Activated effector memory CD4-positive, alpha-beta T cell treated with anti-CD3 and anti-CD28 coated beads, Interleukin-2, amount 50 U/mL, for 16 hours (primary cell): ENCODE measurements at regions not wholly inside any gene's neighbourhood (a gene's known extent, or its start where the extent isn't known, plus 50 kb on each side); places are given as distances from the start of the nearest gene placed in this dataset.

Source experiments
- DNase-seq: peaks from one replicate; pipeline ENCODE4 v3.0.0-alpha.2; 2020

DNA sequence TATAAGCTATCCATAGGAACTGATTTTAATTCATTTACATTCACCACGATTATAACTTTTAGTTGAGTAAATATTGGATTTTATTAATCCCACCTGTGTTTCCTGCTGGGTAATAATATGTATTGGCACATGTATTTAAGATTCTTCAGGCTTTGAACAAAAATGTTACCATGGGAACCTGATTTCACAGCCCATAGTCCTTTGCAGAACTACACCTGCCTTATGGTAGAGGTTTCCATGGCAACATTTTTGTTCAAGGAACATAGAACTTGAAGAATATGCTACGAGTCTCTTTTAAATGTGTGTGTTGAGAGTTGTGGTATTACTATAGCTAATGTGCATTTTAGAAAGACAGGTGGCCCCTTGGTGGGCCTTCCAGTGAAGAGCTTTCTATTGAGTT is 317.4 kb downstream of the SAMD5 start:
- DNase-seq, result no peak

DNA sequence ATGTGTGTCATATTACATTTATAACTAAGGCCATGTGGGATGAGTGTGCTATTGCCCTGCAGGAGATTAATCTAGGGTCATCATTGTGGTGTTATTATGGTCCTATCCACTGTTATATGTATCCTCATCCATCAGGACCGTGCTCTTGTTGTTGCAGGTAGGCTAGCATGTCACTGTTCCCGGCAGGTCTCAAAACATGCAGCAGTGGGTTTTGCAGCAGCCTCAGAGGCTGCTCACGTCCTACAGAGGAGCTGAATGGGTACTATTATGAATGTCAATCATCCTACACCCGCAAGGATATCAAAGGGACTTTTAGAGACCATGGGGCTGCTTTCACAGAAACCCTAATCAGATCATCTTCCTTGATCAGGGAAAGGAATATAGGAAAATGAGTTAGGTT is 318.2 kb downstream of the SAMD5 start:
- no peak for DNase-seq

DNA sequence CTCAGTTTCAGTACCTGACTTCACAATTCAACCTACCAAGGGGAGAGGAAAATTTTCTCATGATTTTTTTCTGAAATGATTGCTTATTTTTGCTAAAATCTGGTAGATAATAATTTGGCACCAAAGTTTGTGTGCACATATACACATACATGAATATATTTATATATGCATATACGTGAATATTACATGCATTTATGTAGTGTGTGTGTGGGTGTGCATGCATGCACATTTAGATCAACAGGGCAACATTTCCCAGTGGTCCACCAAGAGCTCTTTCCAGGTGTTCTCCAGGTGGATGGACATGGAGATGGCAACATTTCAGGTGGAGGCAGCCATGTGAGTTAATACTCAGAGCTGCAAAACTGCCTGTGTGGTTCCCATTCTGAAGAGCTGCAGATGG is 320.9 kb downstream of the SAMD5 start:
- DNase-seq, result no peak

DNA sequence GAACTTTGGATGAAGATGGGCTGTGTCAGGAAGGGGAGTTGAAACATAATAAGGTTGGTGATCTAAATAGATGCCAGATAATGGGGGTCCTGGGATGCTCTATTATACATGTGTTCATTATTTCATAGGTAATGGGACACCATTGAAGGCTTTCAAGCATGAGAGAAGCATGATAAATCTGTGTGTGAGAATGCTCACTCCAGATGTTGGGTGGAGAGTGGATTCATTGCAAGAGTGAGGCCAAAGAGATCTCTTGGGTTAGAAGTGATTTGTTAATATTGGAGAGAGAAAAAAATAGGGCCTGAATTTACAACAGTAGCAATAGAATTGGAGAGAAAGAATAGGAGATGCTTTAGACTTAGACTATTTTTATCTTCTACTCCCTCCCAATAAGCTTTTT is 321.3 kb downstream of the SAMD5 start:
- DNase-seq, result no peak

DNA sequence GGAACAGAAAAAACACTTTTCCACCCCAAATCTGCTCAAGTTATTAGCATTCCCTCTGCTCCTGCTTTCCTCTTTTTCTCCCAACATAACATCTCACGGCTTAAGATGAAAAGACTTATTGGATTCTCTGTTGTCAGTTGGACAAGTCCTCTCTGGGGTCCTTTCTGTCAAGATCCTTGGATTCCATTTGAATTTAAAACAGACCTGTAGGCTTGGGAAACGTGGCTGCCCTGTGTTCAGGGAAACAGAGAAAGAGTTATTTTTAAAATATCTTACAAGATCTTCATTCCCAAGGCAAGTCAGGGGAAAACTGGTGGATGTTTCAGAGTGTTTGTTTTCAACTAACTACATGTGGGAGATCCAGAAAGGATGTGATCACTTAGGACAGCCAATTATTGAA is 322.9 kb downstream of the SAMD5 start:
- no peak for DNase-seq

DNA sequence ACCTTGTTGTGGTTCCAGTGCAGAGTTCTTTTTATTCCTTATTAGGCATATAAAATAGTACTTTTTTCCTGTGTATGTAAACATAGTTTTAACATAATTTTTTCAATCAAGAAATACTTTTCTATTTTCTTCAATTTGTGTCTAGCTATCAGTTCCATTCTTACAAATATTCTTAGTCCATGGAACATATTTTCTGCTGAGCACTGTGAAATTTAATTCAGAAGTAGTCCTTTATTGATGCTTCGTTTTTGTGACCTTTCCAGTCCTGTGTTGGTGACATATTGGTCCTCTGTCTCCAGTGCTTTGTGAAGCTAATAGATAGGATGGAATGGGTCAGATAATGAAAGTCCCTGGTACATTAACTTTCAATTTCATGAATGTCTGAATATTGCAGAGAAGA is 325.1 kb downstream of the SAMD5 start:
- DNase-seq, result no peak

DNA sequence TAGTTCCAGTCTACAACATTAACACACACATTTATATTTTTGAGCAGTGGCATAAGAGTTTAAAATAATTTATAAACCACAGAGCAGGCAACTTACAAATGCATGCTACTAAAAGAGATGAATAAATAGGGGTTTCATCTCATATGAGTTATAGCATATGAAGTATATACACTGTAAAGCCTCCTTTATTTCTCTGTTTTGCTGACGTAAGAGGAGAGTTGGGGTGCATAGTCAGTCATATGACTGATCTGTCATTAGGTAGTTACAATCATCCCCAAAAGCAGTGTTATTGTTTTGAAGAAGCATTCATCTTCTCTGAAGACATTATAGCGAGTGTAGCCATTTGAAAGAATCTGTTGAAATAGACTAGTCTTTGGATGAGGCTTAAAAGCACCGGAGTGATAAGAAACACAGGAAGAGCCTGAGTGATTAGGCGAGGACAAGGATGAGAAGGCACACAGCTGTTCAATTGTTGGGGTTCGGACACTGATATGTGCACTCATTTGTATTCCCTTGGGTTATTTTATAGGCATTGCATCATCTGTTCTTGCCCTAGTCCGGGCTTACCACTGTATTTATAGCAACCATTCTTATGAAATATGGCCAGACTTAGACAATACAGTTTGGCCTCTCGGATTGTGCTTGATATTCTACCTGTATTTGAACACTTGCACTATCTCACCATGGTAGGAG is 325.7 kb downstream of the SAMD5 start:
- no peak for DNase-seq

DNA sequence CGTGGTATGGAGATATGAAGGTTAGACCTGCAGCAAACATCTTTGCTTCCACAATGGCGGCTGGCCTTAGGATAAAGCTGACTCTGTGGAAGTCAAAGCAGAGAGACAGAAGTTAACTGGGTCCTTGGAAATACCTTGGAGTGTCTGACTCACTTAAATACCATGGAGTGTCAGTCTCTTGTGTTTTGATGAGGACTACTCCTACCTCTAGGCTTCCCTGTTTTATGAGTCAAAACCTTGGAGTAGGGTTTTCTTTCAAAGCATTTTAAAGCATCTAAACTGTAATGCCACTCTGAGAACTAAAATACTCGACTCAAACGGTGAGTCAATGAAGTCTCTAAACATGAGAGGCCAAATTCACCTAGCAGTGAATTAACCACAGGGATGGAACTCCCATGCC is 329.1 kb downstream of the SAMD5 start:
- DNase-seq, result no peak

DNA sequence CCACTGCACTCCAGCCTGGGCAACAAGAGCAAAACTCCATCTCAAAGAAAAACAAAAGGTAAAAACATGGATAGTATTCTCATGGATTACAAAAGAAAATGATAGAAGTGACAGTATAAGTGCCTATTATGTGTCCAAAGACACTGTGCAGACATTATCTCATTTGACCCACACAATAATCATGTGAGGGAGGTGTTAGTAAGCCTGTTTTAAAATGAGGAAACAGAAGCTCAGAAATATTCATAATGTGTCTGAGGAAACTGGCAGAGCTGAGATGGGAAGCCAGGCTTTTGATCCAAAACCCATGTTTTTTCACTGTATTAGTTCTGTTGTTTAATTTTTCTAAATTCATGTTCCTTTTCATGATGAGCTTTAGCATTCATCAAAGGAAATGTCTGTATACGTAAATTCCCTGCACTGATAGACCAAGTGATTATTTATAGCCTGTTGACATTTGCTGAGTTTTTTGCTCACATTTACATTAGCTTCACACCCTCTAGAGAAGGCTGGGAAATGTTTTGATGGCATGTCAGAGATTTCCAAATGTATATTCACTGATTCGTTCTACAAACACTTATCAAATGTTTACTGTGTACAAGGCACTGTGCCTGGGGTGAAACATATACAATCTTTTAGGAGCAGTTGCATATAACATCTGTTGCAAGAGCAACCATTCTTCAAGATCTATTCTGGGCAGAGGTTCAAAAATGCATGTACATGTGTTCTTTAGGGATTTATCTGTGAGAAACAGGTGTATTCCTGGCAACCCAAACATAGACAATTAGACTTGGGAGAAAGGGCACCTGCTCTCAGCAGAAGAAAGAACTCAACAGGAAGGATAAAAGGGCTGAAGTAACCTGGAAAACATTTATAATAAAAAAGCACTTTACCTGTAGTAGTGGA is 331.5 kb downstream of the SAMD5 start:
- DNase-seq, result no peak

DNA sequence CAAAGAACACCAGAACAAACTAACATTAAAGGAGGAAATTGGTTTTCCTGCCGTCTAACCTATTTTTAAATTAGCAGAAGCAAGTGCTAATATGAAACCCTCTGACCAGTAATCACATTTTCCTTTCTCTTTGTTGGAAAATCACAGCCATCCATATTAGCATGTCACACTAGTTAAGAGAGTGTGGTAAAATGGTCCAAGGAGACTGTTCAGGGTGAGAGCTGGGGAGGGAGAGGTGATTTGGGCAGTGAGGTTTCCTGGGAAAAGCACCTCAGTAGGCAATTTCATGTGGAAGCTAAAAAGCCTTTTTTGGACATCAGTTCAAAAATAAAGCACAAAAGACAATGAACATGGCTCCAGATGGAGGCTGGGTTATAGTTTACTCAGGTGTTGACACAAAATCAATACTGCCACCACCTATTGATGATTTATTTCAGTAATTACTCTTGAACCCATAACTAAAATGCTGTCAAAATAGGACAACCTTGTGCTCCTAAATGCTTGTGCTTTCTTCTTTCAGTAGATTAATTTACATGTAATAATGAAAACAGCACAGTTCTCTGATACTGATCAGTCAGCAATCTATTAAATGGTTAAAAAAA is 333.2 kb downstream of the SAMD5 start:
- DNase-seq, result no peak

DNA sequence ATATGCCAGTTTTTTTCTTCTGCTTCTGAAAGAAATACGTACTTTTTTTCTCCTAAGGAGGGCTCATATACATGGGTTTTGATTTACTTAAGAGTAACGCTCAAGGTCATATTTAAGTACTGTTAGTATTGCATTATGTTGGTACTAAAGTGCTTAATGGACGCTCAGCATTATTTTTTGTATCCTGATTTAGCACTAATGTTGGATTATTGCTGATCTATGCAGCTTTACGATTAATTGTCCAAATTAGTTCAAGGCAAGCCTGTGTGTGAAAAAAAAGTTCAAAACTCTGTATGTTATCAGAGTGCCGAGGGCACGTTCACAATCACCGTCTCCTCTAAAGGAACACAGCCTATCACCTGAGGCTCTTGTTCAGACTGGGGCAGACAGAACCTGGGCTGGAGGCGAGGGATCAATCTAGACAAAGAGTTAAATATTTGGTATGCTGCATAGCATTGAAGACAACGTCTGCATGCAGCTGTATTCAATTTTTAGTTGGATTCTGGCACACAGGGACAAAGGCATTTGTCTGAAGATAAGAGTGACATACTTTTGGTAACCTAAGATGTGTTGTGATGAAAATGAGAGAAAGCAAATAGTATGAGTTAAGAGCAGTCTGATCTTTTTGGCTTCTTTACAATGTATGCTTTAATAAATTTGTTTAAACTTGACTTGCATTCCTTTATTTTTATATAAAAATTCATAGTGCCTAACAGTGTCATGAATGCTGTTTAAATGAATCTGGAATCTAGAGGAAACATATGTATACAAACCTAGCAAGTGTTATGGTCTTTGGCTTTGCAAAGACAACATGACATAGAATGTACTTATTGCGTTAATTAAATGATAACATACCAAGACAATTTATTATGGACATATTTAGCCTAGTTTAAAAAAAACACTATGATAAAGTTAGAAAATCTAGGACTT is 341.2 kb downstream of the SAMD5 start:
- no peak for DNase-seq

DNA sequence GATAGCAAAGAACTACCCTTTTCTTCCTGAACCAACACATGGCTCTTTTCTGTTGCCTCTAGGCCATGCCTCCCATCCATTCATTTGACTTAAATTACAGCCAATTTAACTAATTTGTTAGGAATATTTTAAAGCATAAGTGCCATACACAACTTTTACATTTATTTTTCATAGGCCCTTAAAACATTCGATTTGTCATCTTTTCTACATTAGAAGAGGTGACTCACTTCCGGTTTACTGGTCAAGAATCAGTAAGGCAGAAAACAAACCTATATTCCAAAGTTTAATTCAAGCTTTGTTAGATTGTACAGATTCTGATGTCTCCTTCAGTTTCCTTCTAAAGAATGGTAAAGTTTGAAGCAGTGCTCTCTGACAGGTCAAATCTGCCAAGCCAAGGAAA is 344.3 kb downstream of the SAMD5 start:
- no peak for DNase-seq

DNA sequence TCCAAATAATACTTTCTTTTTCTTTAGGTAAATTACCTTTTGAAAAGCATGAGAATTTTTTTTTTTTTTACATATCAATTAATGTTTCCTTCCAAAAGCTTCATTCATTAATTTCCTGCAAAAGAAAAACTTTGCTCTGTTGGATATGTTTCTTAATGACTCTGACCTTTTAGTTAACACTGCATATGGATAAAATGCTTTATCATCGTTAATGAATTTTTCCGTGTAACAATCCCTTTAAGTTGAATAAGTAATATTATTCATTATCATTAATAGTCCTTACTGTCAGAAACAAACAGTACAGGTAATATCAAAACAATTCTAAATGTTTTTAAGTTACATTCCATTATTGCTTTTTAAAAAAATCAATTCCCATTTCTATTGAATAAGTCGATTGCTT is 345.1 kb downstream of the SAMD5 start:
- DNase-seq, result no peak

DNA sequence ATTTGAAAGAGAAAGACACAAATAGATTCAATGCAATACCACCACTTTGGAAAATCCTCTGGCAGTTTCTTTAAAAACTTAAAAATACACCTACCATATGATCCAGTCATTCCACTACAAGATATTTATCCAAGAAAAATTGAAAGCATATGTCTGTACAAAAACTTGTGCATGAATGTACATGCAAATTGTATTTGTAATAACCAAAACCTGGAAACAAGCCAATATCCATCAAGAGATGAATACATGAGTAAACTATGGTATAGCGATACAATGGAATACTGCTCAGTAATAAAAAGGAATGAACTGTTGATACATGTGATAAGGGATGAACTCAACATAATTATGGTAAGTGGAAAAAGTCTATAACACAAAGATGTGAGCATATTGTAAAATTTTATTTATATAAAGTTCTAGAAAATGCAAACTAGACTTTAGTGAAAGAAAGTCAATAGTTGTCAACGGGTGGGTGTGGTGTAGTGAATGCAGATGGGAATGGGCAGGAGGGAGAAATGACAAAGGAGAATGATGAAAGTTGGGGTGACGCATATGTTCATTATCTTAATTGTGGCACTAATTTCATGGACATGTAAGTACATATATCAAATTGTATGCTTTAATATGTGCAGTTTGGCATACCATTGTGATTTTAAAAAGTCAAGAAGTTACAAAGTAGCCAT is 347.5 kb downstream of the SAMD5 start:
- DNase-seq, result no peak

DNA sequence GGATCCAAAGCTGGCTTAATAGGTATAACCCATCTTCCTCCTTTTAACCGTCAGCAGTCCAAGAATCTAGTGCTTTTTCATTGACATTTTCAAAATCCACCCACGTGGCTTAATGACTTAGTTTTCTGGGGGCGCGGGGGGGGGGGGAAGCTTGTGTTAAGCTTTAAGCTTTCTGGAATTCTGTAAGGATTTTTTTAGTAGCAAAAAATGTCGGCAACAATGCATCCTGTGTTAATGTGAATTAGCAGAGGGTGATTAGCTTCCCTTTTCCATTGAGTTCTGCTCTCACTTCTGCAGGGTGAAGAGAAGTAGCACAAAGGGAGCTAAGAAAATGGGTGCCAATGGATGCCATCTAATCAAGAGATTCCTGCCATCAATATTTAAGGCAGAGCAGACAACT is 348.2 kb downstream of the SAMD5 start:
- DNase-seq, result no peak

DNA sequence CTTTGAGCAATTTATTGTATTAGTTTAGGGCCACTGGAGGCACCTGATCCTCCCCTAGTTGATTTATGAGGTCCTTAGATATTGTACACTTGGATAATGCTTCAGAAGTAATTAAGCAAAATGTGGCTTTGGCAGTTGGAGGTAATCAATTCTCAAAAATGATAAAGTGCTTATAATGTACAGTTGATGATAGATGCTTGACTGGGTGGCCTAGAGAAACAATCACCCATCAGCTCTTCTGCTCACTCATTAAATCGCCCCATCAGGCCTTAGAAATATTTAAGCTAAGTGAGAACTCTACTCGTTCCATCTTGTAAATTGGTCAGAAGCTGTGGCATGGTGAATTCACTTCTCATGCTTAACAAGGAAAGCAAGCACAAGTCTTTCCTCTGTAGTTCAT is 349.9 kb downstream of the SAMD5 start:
- DNase-seq, result no peak

DNA sequence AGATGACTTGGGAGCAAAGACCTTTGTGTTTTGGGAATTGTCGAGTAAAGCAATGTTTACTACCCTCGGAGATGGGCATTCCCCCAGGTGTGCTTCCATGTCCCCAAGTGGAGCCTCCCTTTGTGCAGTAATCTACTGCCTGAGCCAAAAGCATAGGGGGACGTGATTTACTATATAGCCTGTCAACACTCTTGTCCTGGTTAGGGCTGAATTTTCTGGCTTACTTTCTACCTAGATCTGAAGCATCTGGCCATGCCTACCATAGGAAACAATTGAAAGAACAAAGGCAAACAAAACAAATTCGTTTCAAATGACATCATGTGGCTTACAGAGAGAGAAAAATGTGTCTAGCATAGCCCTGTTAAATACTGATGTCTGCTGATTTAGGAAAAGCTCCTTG is 350.6 kb downstream of the SAMD5 start:
- DNase-seq, result no peak

DNA sequence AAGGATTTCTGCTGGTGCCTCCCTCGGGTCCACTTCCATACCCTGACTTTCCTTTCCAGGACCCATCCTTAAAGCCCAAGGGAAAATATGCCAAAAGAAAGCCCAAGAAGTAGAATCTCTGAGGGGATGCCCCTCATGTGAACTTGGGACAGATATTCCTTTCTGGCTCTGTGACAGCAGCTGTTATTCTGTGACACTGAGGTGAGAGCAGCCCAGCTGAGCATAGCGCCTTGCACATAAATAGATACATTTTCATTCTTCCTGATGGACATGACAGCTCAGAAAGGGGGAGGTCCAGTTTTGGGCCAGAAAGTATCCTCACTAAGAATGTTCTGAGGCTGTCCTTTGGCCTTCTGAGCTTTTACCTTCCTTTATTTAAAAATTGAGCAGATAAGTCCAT is 353.2 kb downstream of the SAMD5 start:
- DNase-seq, result no peak

DNA sequence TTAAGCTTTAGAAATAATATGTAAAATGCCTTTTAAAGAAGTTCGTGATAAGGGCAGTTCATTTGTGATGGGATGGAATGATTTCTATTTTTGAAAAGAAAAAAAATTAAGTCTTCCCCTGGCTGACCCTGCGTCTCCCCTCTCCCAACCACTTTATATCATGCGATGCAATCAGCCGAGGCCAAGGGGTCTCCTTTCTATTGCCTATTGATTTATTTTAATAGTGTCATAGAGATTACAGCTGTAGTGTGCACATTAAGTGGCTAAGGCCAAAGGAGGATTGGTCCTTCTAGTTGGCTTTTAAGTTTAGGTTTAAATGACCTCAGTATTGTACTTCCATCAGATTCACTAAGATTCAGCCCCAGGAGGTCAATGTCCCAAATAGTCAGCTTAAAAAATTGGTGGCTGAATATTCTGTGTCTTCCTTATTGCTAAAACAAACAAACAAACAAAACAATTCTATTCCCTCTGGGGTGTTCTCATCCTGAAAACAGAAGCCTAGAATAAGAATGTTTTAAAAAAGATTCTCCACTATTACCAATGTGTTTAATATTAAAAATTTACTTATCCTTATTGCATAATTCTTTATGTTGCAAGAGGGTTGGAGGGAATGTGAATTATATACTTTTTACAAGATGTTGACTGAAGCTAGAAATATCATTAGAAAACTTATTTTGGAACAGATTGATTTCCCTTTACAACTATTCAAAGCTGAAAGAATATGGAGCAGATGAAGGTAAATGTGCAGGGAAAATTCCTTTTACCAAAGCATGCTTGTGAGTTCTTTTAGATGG is 359.1 kb downstream of the SAMD5 start:
- DNase-seq, result no peak

DNA sequence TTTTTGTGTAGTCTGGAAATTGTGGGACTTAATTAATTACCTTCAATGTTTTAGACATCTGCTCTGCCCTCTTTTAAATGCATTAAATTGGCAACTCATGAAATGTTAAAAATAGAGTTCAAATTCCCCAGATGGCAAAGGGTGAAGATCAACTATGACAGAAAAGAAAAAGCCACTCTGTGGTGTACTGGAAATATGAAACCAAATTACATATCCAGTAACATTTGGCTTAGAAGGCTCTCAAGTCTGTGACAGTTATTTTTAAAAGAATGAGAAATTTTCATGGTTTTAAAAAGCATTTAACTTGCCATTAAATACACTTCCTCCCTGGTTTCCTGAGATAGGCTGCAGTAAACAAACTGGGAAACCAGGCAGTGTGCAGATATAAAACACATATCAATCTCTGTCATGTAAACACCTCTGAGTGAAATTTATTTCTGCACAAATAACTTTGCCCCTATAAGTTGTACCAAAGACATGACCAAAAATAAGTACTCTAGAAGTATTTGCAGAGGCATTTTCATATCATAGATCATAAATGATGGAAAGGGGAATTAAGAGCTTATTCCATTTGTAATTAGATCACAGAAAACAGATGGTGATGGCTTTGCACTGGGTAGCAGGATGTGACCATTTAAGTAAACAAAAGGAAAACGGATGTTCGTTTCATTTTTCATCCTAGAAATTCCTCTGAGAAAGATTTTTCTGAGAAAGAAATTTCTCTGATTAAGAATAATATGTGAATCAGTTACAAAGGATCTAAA is 360.1 kb downstream of the SAMD5 start:
- no peak for DNase-seq

DNA sequence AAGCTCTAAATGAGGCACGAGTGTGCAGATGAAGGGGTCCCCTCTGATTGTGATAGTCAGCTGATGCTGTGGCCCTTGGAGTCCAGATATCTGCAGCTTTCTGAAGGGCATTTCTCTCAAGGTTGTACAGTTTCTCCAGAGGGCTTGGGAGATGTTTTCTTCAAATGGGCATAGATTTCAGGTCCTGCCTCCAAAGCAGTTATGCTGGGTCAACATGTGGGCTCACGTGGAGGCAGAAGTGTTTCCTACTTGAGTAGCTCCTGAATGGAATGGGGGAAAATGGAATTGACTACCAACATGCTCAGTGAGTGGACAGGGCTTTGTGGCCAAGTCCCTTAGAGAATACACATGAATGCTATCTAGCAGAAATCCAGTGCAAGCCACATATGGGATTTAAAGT is 360.7 kb downstream of the SAMD5 start:
- DNase-seq, result no peak
